ENCODE measurements at regions not wholly inside any gene's neighbourhood (a gene's known extent, or its start where the extent isn't known, plus 50 kb on each side); places are given as distances from the start of the nearest gene placed in this dataset.

GRCh38 chr10:4007771-4008170 lies 222.8 kb upstream of the KLF6 start:
- intact Hi-C loops (cut with micrococcal nuclease), result no loop called here

- intact Hi-C loops (cut with micrococcal nuclease), result no loop called here
These were observed 221.8 kb upstream of the KLF6 start for GRCh38 chr10:4006858-4007257.

- intact Hi-C loops (cut with micrococcal nuclease), result no loop called here
These were observed 221.0 kb upstream of the KLF6 start for GRCh38 chr10:4006051-4006450.

- intact Hi-C loops (cut with micrococcal nuclease), result no loop called here
These were observed 220.0 kb upstream of the KLF6 start for GRCh38 chr10:4004990-4005389.

GRCh38 chr10:4004144-4004543 lies 219.1 kb upstream of the KLF6 start:
- intact Hi-C loops (cut with micrococcal nuclease), result no loop called here

- intact Hi-C loops (cut with micrococcal nuclease), result no loop called here
These were observed 218.5 kb upstream of the KLF6 start for GRCh38 chr10:4003348-4003973.

- intact Hi-C loops (cut with micrococcal nuclease), result no loop called here
These were observed 216.8 kb upstream of the KLF6 start for GRCh38 chr10:4001811-4002210.

GRCh38 chr10:3999642-4000041 lies 214.6 kb upstream of the KLF6 start:
- intact Hi-C loops (cut with micrococcal nuclease), result no loop called here

- intact Hi-C loops (cut with micrococcal nuclease), result no loop called here
These were observed 211.7 kb upstream of the KLF6 start for GRCh38 chr10:3996697-3997096.

- intact Hi-C loops (cut with micrococcal nuclease), result no loop called here
These were observed 210.5 kb upstream of the KLF6 start for GRCh38 chr10:3995302-3996210.

GRCh38 chr10:3992382-3993178 lies 207.6 kb upstream of the KLF6 start:
- intact Hi-C loops (cut with micrococcal nuclease), result no loop called here

GRCh38 chr10:3990307-3990706 lies 205.3 kb upstream of the KLF6 start:
- intact Hi-C loops (cut with micrococcal nuclease), result no loop called here

- intact Hi-C loops (cut with micrococcal nuclease), result no loop called here
These were observed 202.3 kb upstream of the KLF6 start for GRCh38 chr10:3987143-3987974.

GRCh38 chr10:3986493-3987142 lies 201.6 kb upstream of the KLF6 start:
- intact Hi-C loops (cut with micrococcal nuclease), result no loop called here

GRCh38 chr10:3982746-3983442 lies 197.9 kb upstream of the KLF6 start:
- intact Hi-C loops (cut with micrococcal nuclease), result no loop called here

- intact Hi-C loops (cut with micrococcal nuclease), result loop anchor here (2.0 kb wide), 1 partner anchor 150 kb away; no protein-coding TSS in a partner anchor
These were observed 196.3 kb upstream of the KLF6 start for GRCh38 chr10:3981300-3981699.

- intact Hi-C loops (cut with micrococcal nuclease), result loop anchor here (1.0 to 2.0 kb wide), 2 partner anchors 8 to 150 kb away; no protein-coding TSS in a partner anchor
These were observed 195.7 kb upstream of the KLF6 start for GRCh38 chr10:3980660-3981059.

- intact Hi-C loops (cut with micrococcal nuclease), result loop anchor here (1.0 to 2.0 kb wide), 2 partner anchors 8 to 151 kb away; no protein-coding TSS in a partner anchor
These were observed 195.1 kb upstream of the KLF6 start for GRCh38 chr10:3980144-3980543.

- intact Hi-C loops (cut with micrococcal nuclease), result no loop called here
These were observed 193.8 kb upstream of the KLF6 start for GRCh38 chr10:3978761-3979160.

GRCh38 chr10:3978174-3978573 lies 193.2 kb upstream of the KLF6 start:
- intact Hi-C loops (cut with micrococcal nuclease), result no loop called here
